ENCODE measurements at regions not wholly inside any gene's neighbourhood (a gene's known extent, or its start where the extent isn't known, plus 50 kb on each side); places are given as distances from the start of the nearest gene placed in this dataset.

- TF ChIP-seq POLR2A (IDR thresholded peaks at IDR 0.05; ENCODE audit: low read depth, low read length) (no peak), TAF1 (IDR thresholded peaks at IDR 0.05; ENCODE audit: low read depth, low read length) (no peak), POLR2AphosphoS5 (IDR thresholded peaks at IDR 0.05; ENCODE audit: low read depth, low read length) (no peak)
Measured at GRCh38 chr5:102010644-102011043, 285.4 kb downstream of the SLCO4C1 start.
